ENCODE measurements at regions not wholly inside any gene's neighbourhood (a gene's known extent, or its start where the extent isn't known, plus 50 kb on each side); places are given as distances from the start of the nearest gene placed in this dataset.
"Not testable (repeated sequence)": the region's sequence is repeated elsewhere in the genome, so short reads cannot be mapped to it uniquely, and the experiment has no call there.

DNA sequence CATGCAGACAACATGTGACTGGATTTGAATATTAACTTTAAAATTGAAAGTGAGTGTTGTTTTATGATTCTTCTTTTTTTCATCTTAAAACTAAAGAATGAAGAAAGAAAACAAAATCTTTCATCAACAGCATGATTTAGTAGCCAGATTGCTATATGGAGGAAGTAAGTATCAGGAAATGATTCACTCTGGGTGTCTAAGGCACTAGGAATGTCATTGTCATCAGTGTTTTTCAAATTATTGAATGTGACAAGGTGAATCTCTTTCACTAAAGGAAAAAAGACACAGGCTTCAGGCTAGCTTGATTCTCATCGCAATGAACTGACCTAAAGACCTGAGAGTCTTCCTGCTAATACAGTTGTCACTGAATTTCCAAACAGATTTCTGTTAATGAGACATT is 430.1 kb downstream of the FBXO15 start:
- peak; percentile 42 for DNase-seq

DNA sequence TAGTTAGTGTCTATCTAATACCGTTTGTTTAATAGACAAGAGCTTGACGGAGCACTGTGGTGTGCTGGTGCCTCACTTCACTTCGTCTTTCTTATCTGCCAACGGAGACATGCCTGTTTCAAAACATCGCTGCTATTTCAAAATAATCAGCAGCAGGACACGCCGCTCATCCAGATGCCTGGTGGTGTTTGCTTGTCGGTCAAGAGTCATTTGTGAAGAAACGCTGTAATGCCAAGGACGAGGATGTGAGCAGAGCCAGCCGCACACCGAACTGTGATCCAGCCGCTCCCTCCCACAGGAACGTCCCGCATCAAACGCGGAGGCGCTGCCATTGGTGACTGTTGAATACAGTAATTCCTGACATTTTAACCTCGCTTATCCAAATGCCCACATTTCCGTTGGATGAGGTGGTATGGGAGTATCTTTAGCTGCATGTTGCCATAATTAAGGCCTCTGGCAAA is 432.4 kb downstream of the FBXO15 start:
- DNase-seq, result no peak

DNA sequence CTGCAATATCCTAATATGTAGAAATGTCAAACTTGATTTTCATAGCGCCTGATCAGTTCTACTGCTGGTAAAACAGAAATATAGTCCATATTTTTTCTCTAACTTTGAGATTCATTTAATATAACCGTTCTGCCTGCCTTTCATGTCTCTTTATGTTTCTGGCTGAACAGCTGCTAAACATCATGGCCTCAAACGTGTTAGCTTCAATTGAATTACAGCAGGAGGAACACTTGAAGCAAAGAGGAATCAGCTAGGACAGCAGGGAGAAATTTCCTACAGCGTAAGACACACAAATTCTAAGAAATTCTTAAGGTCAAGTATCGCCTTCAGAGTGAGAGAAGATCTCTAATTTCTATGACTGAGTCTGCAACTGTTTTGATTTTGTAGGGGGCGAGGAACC is 433.2 kb downstream of the FBXO15 start:
- no peak for DNase-seq

DNA sequence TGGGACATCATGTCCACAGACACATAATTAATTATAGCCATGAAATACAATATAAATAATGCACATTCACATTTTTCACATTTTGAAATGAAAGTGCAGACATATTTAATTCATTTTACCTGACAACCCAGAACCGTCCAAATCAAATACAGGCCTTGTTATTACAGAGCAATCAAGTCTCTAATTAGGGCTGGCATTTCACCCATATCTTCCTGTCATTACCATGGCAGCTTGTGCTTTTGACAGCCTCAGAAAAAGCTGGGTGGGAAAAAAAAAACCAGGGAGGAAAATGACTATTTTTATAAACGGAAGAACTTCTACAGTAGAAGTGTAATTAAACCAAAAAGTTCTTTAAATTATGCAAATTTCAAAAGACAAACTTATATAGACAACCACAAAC is 436.4 kb downstream of the FBXO15 start:
- no peak for DNase-seq

DNA sequence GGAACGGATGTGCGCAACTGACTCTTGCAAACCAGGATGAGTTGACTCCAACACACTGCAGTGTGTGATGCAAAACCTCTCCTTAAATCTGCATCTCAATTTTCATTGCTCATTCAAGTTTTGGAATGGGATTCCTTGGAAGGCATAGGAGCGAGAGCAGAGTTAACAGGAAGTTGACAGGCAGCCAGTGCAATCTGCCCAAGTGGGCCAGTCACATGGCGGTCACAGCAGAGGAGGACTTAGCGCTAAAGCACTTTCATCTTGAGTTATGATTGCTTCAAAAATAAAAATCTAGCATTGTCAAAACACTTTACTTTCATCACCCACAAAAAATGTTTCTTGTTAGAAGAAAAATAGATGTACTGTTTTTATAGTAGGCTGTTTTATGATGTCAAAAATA is 439.0 kb downstream of the FBXO15 start:
- DNase-seq, result no peak

DNA sequence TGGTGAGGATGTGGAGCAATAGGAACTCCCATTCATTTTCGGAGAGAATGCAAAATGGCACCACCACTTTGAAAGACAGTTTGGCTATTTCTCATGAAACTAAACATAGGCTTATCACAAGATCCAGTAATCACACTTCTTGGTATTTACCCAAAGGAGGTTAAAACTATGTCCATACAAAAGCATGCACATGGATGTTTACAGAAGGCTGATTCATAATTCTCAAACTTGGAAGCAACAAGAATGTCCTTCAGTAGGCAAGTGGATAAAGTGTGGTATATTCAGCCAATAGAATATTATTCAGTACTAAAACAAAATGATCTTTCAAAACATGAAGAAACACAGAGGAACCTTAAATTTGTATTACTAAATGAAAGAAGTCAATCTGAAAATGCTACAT is 440.6 kb downstream of the FBXO15 start:
- no peak for DNase-seq

DNA sequence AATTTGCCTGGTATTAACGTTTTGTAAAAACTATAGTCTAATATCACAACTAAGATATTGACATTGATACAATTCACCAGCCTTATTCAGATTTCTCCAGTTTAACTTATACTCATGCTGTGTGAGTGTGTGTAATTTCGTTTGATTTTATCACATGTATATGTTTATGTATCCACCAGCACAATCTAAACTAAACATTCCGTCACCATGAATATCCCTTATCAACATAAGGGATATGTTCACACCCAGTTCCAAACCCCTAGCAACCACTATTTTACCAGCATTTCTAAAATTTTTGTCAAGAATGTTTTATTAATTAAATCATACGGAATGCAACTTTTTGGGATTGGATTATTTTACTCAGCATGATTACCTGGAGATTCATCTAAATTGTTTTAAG is 450.3 kb downstream of the FBXO15 start:
- DNase-seq, result no peak

DNA sequence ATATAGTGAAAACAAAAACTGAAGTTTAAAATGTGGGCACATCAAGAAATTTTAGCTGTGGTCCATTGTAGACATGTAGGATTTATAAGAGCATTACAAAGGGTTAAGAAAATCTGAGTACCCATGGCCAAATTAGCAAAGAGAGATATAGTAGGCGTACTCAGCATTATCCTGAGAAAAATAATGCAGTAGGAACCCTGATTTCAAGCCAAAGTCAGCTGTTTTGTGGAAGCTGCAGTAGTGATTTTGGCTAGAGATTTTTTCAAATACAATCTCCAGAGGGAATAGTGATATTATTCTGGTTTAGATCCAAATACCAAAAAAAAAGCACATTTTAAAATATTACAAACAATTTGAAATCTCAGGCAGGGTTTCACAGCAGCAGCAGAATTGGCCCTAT is 450.9 kb downstream of the FBXO15 start:
- DNase-seq, result no peak

DNA sequence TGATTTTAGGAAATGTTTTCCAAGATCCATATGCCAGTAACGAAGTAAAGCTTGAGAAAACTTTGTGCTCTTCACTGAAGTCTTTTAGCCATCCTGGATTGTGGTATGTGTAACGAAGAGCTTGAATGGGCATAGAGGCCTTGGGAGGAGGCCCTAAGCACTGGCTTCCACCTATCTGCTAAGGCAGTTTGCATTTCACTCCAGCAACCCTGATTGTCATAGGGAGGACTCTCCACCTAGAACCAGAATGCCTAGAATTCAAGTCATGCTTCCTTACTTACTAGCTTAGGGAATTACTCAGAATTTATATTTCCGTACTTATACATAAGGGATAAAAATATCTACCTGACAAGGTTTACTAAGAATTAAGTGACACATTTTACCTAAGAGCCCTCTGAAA is 451.5 kb downstream of the FBXO15 start:
- DNase-seq, result no peak

DNA sequence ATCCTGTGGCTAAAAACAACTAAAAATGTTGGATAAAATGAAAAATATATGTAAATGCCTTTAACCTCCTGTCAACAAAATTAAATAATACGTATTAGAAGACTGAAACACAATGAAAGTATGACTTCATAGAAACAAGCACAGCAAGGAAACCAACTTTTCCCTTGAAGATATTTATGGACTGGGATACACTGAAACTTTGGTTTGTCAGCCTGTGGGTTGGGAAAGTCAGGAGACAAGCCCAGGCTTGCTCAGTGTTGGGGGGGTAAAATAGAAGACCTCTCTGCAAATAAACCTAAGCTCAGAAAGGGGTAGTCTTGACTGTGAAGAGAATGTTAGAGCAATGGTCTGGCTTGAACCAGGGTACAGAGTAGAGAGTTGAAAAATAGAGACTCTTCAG is 454.5 kb downstream of the FBXO15 start:
- DNase-seq, result no peak

DNA sequence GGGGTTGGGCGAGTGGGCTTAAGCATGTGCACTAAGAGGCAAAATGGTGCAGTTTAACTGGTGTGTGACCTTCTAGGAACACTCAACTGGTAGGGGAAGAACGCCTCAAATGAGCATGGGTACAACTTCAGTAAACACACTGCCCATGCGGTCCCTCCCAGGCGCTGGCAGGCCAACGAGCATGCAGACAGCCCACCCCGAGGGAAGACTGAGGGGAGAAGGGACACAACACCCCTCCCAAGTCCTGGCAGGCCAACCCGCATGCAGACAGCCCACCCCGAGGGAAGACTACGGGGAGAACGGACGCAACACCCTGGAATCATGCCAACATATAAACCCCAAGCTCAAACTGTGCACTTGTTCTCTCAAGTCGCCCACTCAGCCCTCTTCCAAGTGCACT is 456.0 kb downstream of the FBXO15 start:
- DNase-seq, result no peak

DNA sequence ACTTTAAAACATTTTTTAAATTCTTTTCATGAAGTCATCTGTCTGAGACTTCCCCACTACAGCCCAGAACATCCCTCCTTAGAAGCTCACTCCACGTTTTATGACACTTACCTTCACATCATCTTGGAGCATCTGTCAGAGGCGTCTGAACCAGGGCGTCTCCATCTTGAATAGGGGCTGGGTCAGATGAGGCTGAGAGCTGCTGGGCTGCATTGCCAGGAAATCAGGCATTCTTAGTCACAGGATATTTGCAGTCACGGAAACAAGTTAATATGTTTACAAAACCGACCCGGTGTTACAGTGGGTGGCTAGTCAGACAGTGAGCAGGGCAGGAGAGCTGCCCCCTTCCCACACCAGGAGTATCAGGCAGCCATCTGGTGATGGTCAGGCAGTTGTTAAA is 456.5 kb downstream of the FBXO15 start:
- DNase-seq, result peak; percentile 71

DNA sequence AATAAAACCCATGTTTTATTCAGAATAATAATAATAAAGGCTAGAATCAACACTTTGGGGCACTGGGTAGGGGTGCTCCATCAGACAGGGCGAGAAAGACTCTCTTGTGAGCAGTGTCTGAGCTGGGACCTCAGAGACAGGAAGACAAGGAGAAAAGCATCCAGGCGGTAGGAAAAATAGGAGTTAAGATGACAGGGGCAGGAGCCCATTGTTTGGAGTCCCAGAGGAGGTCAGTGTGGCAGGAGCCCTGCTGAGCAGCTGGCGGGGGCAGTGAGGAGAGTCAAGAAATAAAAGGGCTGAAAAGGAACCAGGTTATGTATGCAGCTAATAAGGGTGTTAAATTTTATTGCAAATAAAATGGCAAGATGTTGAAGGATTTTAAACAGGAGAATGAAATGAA is 457.4 kb downstream of the FBXO15 start:
- no peak for DNase-seq

DNA sequence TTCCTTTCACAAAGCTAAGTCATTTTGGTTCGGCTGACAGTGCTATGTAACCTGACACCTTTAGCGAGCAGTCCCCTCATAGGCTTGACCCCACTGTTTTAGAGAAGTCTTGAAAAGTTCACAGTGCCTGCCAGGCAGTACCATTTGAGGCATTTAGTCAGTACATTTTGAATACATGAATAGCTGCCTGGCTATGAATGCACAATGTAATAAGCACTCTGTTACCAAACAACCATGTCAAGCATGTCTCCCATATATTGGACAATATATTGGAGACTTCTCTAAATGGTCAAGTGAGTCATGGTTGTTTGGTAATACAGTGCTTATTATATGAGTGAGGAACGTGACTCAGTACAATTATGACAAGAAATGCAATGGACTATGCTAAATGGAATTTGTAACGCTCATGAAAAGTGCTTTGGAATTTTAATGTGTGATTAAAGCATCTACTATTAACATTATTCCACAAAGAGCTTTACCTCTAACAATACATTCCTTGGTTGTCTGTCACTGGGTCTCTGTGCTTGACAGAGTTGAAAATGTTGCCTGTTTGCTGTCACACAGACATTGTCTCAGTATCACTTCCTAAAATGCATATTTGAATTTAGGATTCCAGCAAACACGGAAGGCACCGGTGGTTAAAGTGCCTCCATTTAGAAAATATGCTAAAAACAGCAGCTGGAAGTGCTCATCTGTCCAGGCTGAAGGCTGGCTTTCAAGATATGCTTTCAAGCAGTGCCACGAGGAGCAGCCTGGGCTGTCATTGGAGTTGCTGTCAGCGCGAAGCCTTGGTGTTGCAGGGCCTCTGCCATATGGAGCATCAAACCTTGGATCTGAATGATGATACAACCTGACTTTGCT is 458.6 kb downstream of the FBXO15 start:
- peak; percentile 95 for DNase-seq

DNA sequence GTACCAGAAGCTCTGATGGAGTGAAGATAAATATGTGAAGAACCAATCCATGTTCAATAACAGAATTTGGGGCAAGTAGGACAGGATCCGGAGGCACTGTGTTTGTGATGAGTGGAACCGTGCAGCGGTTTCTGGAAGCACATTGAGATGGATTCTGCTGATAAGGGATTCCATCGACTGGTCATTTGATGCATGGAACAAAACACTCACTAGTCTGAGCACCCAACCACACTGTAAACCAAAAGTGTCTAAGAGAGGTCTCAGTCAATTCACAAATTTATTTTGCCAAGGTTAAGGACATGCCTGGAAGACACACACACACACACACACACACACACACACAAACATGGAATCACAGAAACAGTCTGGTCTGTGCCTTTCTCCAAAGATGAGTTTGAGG is 459.5 kb downstream of the FBXO15 start:
- no peak for DNase-seq

DNA sequence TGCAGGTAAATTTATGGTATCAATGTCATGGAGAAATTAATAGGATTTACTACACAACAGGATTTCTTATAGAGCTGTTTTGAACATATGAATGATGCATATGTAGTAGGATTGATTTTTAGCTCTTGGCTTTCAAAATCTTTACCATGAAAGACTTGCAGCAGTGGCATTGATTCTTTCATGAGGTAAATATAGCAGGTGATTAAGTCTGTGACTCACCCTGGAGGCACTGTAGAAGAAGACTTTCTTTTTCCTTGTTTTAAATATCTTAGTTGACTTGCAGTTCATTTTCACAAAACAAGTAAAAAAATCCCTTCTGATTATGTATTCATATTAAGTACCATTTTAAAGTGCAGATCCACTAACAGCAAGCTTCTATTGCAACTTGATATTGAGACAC is 463.0 kb downstream of the FBXO15 start:
- peak; percentile 27 for DNase-seq

DNA sequence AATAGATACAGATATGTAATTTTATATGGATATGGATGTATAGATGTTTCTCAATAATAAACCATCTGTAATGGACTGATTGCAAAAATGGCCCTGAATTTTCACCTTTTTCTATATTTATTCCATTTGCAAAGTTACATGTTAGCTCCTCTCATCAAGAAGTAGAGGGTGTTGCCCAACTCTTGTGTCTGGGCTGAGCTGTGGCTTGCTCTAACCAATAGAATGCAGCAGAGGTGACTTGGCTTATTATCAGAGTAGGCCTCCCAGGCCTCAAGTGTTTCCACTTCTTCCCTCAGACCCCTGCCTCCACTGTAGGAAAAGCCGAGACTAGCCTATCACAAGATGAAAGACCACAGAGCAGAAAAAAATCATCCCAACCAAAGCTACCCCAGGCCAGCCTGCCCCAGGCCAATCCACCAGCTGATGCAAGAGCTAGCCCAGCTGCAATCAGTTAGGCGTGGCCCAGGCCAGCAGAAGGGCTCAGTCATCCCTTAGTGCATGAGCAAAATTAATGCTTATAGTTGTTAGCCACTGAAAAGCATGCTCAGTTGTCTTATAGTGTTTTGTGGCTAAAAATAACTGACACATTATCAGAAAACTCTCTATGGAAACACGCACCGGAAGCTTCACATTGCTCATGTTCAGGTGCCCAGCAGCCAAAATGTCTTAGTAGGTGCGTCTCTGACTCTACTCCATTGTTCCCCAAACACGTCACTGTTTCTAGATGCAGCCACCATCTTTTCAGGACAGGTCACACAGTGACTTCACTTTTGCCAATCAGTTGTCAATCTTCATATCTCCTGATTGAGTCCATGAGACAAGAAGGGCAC is 464.0 kb downstream of the FBXO15 start:
- peak; percentile 46 for DNase-seq

DNA sequence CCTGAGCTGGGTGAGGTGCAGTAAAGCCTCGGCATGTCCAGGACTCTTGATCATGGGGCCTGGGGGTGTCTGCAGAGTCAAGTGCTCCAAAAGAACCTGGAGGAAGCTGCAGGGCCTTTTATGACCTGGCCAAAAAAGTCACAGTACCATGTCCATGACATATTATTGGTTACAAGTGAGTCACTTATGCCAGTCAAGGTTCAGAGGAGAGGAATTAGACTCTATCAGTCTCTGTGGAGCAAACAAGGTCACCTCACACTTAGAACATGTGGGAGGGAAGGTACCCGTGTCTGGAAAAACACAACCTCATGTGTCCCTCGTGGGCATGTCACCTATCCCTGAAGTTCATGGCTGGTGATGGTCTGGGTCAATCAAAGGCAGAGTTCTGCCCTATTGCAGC is 465.7 kb downstream of the FBXO15 start:
- no peak for DNase-seq

DNA sequence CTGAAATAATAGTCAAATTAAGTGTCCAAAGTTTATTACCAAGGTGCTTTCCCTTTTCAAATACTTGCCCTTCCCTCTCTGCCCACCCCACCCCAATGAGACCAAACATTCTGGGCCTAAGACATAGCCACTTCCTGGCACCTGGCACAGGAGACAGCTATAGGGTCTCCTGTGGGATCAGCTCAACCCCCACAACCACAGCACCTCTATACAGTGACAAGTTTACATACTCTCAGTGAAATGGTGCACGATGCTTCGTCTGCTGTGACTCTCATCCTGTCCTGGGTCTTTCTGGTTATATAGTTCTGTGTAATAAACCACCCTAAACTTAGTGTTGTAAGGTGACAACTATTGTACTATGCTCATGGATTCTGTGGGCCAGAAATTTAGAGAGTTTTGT is 466.2 kb downstream of the FBXO15 start:
- no peak for DNase-seq

DNA sequence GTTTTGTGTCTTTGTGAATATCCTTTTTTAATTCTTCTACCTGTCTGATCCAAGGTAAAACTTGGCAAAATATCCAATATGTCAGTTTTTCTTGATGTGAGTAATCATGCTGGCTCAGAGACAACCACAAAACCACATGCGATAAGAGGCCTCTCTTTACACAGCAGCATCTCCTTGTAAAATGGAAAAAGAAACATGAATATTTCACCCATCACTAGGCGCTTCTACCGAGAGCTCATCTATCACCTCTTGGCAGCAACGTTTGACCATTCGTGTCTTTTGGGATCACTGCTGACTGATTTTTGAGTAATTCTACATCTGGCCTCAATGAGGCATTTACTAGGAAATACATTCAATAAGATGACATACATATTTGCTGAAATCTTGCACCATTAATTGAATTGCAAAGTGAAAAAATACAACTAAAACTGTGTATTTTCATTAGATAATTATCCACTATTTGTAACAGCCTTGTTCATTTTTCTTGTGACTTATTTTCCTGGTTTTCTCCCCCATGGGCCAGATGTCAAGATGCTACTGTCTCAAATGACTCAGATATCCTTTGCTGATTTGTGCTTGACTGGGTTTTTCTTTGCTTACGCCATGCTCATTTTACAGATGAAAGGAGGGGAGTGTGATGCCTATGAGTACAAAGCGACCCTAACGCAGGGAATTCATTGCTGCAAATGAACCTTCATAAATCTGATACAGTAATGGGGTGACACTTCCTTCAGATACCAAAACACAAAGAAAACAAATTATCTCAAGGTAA is 467.5 kb downstream of the FBXO15 start:
- DNase-seq, result peak; percentile 44

DNA sequence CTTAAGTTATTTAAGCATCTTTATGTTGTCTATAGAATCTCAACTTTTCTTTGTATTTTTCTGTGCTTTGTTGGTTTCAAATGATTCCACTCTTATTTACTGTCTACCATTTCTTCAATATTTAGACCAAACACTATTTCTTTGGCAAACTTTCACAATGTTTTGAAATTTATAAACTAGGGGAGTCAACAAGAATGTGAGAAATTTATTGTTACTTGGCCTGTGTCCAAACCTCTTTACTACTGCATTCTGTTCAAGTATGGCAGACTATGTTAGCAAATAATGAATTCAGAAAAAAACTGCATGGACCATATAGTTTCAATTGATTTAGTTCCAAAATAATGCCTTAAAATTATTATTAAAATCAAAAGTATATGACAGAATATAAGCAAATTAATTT is 470.2 kb downstream of the FBXO15 start:
- DNase-seq, result no peak

DNA sequence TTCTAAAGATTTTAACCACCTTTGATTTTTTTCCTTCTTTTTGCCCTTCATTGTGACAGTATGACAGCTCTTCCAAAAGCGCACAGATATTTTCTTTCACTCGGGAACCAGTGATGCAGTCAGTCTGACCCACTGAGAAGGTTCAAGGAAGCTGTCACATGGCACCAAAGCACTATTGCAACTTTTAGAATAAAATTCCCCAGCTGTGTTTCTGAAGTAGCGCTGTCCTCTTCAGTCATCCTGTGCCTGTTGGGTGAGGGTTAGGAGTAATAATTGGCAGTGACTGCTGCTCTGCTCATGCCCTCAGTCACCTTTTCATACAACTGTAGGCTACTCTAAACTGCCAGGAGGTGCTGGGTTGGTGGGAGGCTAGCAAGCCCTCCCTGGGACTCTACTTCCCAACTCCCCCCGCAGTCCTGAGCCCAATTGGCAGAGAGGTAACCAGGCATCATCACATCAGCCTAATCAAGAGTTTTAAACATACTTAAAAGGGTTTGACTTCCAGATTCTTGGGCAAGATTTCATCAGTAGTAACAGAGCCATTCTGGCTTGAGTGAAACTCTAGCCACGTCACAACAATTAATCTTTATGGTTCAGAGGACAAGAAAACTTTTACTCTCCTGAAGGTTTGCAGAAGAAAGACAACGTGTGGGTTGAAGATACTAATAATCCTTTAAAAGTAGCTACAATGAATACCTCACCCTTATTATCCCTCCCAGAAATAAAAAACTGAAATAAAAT is 473.3 kb downstream of the FBXO15 start:
- no peak for DNase-seq

DNA sequence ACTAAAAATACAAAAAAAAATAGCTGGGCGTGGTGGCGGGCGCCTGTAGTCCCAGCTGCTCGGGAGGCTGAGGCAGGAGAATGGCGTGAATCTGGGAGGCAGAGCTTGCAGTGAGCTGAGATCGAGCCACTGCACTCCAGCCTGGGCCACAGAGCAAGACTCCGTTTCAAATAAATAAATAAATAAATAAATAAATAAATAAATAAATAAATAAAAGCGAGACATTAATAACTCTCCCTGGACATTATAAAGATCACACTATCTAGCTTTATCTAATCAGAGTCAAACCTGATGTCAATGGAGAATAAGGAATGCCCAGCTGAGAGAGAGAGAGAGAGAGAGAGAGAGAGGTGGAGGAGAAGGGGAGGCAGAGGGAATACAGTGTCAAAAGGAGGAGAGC is 476.2 kb downstream of the FBXO15 start:
- DNase-seq, result not testable (repeated sequence)

Measured in fibroblast of upper back skin (primary cell).